GM13976 (cell line): ENCODE measurements at regions not wholly inside any gene's neighbourhood (a gene's known extent, or its start where the extent isn't known, plus 50 kb on each side); places are given as distances from the start of the nearest gene placed in this dataset.

ENCODE experiments used
- DNase-seq: peaks from one replicate; pipeline ENCODE4 v3.0.0; 2012; ENCODE audit warnings: low spot score
- in situ Hi-C: fragments of 300-500 bp; cut with MboI; formaldehyde crosslinking; loops from one replicate; pipeline ENCODE4 v1.12.0; 2022; ENCODE audit warnings: low sequenced_read_pairs, mixed read lengths, inconsistent platforms; ENCODE audit not compliant: unreplicated experiment
- TF ChIP-seq, protein P1 (sequence below): IDR thresholded peaks from 2 replicates; pipeline ENCODE4 v1.5.1; 2012; ENCODE audit warnings: borderline replicate concordance, mild to moderate bottlenecking; ENCODE audit not compliant: insufficient read depth; ENCODE audit errors: extremely low read depth, missing control alignments, control extremely low read depth

GRCh38 chr21:16419188-16419921, 689.6 kb downstream of the USP25 start:
- no peak for DNase-seq
- in situ Hi-C loops, result no loop called here
- TF ChIP-seq, protein P1, sequence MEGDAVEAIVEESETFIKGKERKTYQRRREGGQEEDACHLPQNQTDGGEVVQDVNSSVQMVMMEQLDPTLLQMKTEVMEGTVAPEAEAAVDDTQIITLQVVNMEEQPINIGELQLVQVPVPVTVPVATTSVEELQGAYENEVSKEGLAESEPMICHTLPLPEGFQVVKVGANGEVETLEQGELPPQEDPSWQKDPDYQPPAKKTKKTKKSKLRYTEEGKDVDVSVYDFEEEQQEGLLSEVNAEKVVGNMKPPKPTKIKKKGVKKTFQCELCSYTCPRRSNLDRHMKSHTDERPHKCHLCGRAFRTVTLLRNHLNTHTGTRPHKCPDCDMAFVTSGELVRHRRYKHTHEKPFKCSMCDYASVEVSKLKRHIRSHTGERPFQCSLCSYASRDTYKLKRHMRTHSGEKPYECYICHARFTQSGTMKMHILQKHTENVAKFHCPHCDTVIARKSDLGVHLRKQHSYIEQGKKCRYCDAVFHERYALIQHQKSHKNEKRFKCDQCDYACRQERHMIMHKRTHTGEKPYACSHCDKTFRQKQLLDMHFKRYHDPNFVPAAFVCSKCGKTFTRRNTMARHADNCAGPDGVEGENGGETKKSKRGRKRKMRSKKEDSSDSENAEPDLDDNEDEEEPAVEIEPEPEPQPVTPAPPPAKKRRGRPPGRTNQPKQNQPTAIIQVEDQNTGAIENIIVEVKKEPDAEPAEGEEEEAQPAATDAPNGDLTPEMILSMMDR, result no peak

- TF ChIP-seq, protein P1, result no peak
- no peak for DNase-seq
- in situ Hi-C loops, result no loop called here
Measured at GRCh38 chr21:16420031-16420724, 690.4 kb downstream of the USP25 start.

- in situ Hi-C loops, result no loop called here
- TF ChIP-seq, protein P1, result no peak
- DNase-seq, result no peak
Measured at GRCh38 chr21:16421007-16421406, 691.2 kb downstream of the USP25 start.

GRCh38 chr21:16421965-16422364, 692.2 kb downstream of the USP25 start:
- DNase-seq, result no peak
- TF ChIP-seq, protein P1, result no peak
- in situ Hi-C loops, result no loop called here

GRCh38 chr21:16422702-16423101, 692.9 kb downstream of the USP25 start:
- no peak for DNase-seq
- TF ChIP-seq, protein P1, result no peak
- in situ Hi-C loops, result no loop called here

DNA sequence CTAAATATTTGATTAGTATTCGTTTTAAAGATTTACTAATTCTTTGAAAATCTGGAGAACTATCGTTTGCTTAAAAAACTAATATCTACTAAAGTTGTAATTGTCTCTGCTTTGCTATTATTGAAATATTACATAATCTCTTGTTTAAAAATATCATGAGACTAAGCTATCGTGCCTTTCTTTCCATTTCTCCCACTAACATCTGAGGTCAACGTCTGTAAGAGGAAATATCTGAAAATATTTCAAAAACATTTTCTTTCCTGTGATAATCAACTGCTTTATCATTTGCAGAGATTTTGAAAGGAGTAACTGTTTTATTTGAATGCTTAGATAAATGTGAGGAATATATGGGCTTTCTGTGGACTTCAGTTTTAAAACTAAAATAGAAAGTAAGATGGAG, 694.1 kb downstream of the USP25 start:
- in situ Hi-C loops, result no loop called here

More for the DNA sequence above, 694.1 kb downstream of the USP25 start:
- TF ChIP-seq, protein P1, result no peak
- DNase-seq, result no peak
